ENCODE measurements at regions not wholly inside any gene's neighbourhood (a gene's known extent, or its start where the extent isn't known, plus 50 kb on each side); places are given as distances from the start of the nearest gene placed in this dataset.

GRCh38 chr2:120936476-120937334 lies 201.0 kb downstream of the GLI2 start:
- no peaks in the 10 kb centered on the region for H3K9me2 ChIP-seq (replicated peaks; ENCODE audit: low read depth, low read length)
- no peaks in the 10 kb centered on the region for H3K27me3 ChIP-seq (ENCODE audit: insufficient read depth, low read length, poor library complexity, severe bottlenecking)
- no peak overlapping the region for H3K9ac ChIP-seq (ENCODE audit: low read depth, low read length, poor library complexity, severe bottlenecking)
- no peak for TF ChIP-seq EZH2phosphoT487 (IDR thresholded peaks at IDR 0.05; ENCODE audit: borderline replicate concordance)
- no peak for TF ChIP-seq CTCF (conservative IDR thresholded peaks at IDR 0.05; ENCODE audit: low read length)
- H3K4me2 ChIP-seq (ENCODE audit: low read depth, low read length, poor library complexity, severe bottlenecking), result no peak overlapping the region
- H3K4me3 ChIP-seq (ENCODE audit: low read length, poor library complexity, severe bottlenecking), result no peak overlapping the region
- no peaks in the 10 kb centered on the region for H3K9me3 ChIP-seq (ENCODE audit: insufficient read depth, low read depth, low read length)
- no peaks in the 10 kb centered on the region for H3F3A ChIP-seq (ENCODE audit: low read depth)
- H3K79me2 ChIP-seq (ENCODE audit: insufficient read depth, low read length), result no peaks in the 10 kb centered on the region
- H3K4me1 ChIP-seq (ENCODE audit: insufficient read depth, low read length, poor library complexity, severe bottlenecking), result no peaks in the 10 kb centered on the region
- no peaks in the 10 kb centered on the region for H3K36me3 ChIP-seq (ENCODE audit: insufficient read depth, low read length)
- no peaks in the 10 kb centered on the region for H4K20me1 ChIP-seq (ENCODE audit: insufficient read depth, low read length, poor library complexity, severe bottlenecking)
- no peak overlapping the region for H2AFZ ChIP-seq (ENCODE audit: low read length)

GRCh38 chr2:120937686-120938044 lies 202.0 kb downstream of the GLI2 start:
- no peaks in the 10 kb centered on the region for H3F3A ChIP-seq (ENCODE audit: low read depth)
- no peak overlapping the region for H2AFZ ChIP-seq (ENCODE audit: low read length)
- TF ChIP-seq CTCF (conservative IDR thresholded peaks at IDR 0.05; ENCODE audit: low read length) (no peak), EZH2phosphoT487 (IDR thresholded peaks at IDR 0.05; ENCODE audit: borderline replicate concordance) (no peak)

GRCh38 chr2:120938045-120938771 lies 202.5 kb downstream of the GLI2 start:
- no peaks in the 10 kb centered on the region for H3K27me3 ChIP-seq (ENCODE audit: insufficient read depth, low read length, poor library complexity, severe bottlenecking)
- no peaks in the 10 kb centered on the region for H3K79me2 ChIP-seq (ENCODE audit: insufficient read depth, low read length)
- no peak overlapping the region for H2AFZ ChIP-seq (ENCODE audit: low read length)
- H3K36me3 ChIP-seq (ENCODE audit: insufficient read depth, low read length), result no peaks in the 10 kb centered on the region
- H3K4me3 ChIP-seq (ENCODE audit: low read length, poor library complexity, severe bottlenecking), result no peak overlapping the region
- no peaks in the 10 kb centered on the region for H3F3A ChIP-seq (ENCODE audit: low read depth)
- TF ChIP-seq CTCF (conservative IDR thresholded peaks at IDR 0.05; ENCODE audit: low read length), result no peak
- no peak for TF ChIP-seq EZH2phosphoT487 (IDR thresholded peaks at IDR 0.05; ENCODE audit: borderline replicate concordance)
- no peak overlapping the region for H3K9ac ChIP-seq (ENCODE audit: low read depth, low read length, poor library complexity, severe bottlenecking)
- no peak overlapping the region for H3K4me2 ChIP-seq (ENCODE audit: low read depth, low read length, poor library complexity, severe bottlenecking)
- no peaks in the 10 kb centered on the region for H3K9me3 ChIP-seq (ENCODE audit: insufficient read depth, low read depth, low read length)
- H3K4me1 ChIP-seq (ENCODE audit: insufficient read depth, low read length, poor library complexity, severe bottlenecking), result no peaks in the 10 kb centered on the region
- H3K9me2 ChIP-seq (replicated peaks; ENCODE audit: low read depth, low read length), result no peaks in the 10 kb centered on the region
- H4K20me1 ChIP-seq (ENCODE audit: insufficient read depth, low read length, poor library complexity, severe bottlenecking), result no peaks in the 10 kb centered on the region

More at GRCh38 chr2:120937686-120938044, 202.0 kb downstream of the GLI2 start:
- H3K79me2 ChIP-seq (ENCODE audit: insufficient read depth, low read length), result no peaks in the 10 kb centered on the region
- H3K27me3 ChIP-seq (ENCODE audit: insufficient read depth, low read length, poor library complexity, severe bottlenecking), result no peaks in the 10 kb centered on the region
- H3K9me2 ChIP-seq (replicated peaks; ENCODE audit: low read depth, low read length), result no peaks in the 10 kb centered on the region
- H3K9me3 ChIP-seq (ENCODE audit: insufficient read depth, low read depth, low read length), result no peaks in the 10 kb centered on the region
- H3K36me3 ChIP-seq (ENCODE audit: insufficient read depth, low read length), result no peaks in the 10 kb centered on the region
- no peak overlapping the region for H3K4me3 ChIP-seq (ENCODE audit: low read length, poor library complexity, severe bottlenecking)
- no peaks in the 10 kb centered on the region for H3K4me1 ChIP-seq (ENCODE audit: insufficient read depth, low read length, poor library complexity, severe bottlenecking)
- H4K20me1 ChIP-seq (ENCODE audit: insufficient read depth, low read length, poor library complexity, severe bottlenecking), result no peaks in the 10 kb centered on the region
- no peak overlapping the region for H3K4me2 ChIP-seq (ENCODE audit: low read depth, low read length, poor library complexity, severe bottlenecking)
- no peak overlapping the region for H3K9ac ChIP-seq (ENCODE audit: low read depth, low read length, poor library complexity, severe bottlenecking)
